HG03175 (cell line): ENCODE measurements at regions not wholly inside any gene's neighbourhood (a gene's known extent, or its start where the extent isn't known, plus 50 kb on each side); places are given as distances from the start of the nearest gene placed in this dataset.

Experiments used
- ATAC-seq: cut with Tn5 transposase; IDR thresholded peaks from one replicate; pipeline ENCODE4 v1.9.1; 2021; ENCODE audit warnings: mild to moderate bottlenecking, moderate library complexity; ENCODE audit not compliant: unreplicated experiment

DNA sequence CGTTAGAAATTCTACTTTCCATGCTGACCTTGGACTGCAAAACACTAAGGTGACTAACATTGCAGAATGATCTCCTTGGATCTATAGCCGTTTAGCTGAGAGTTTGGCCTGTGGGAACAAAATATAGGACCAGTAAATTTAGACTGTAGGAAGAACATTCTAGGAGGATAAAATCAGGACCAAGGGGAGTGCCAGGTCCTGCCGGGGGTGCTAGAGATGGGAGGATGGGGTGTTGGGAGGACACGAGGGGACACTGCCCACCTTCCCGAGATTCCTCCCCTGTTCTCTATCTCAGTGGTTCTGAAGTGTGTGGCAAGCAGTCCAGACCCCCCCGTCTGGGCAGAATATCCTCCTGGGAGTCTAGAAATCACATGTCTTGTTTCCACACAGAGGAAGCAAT, 445.2 kb downstream of the ZSWIM6 start:
- ATAC-seq = no peak

DNA sequence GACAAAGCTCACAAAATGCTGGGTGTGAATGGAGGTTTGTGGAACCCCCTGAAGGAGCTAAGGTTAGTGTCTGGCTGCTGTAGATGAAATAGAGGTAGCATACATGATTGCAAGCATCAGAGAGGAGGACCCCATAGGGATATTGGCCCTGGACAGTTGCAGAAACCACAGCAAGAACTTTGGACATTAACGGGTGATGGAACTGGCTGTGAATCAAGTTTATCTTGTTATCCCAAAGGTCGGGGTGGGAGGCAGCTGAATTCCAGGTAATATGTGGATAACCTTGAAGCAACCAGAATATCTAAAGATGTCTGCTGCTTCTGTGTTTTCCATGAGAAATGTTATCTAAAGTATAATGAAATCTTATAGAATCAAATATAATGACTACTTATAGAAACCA, 447.7 kb downstream of the ZSWIM6 start:
- no peak for ATAC-seq

DNA sequence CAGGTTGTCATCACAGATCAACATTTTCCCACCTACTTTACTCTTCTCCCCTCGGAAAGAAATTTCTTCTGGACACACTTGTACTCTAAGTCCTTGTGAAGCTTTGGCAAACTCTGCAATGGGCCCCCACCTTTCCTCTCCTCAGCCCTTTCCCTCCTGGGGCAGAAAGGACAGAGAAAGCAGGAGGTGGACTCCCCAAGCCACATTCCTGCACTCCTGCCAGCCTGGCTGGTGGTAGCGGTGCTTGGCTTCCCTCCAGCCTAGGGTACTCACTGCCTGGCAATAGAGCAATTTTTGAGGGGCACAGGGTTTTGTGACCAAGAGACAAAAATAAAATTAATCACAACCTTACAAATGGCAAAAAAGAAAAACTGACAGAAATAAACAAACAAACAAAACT, 451.4 kb downstream of the ZSWIM6 start:
- no peak for ATAC-seq

GRCh38 chr5:61784341-61784740, 452.3 kb downstream of the ZSWIM6 start:
- no peak for ATAC-seq

DNA sequence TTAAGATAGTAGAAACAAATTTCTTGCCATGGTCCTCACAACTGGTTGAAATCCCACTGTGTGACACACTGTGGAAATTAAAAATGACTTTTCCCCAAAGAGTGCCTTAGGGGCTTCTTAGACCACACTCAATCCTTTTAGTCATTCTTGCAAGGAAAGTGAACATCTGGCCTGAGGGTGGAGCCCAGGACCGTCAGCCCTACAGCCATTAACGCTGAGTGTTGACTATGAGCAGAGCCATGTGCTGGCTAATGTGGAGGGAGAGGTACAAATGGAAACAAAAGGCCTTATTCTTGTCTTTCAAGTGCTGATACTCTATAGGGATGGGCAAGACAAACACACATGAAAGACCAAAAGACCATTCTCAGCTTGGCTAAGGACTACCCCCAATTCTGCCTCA, 456.5 kb downstream of the ZSWIM6 start:
- no peak for ATAC-seq

- ATAC-seq = no peak
These were observed 457.9 kb downstream of the ZSWIM6 start for GRCh38 chr5:61790007-61790406.

GRCh38 chr5:61790678-61791077, 458.6 kb downstream of the ZSWIM6 start:
- peak; percentile 82 for ATAC-seq

DNA sequence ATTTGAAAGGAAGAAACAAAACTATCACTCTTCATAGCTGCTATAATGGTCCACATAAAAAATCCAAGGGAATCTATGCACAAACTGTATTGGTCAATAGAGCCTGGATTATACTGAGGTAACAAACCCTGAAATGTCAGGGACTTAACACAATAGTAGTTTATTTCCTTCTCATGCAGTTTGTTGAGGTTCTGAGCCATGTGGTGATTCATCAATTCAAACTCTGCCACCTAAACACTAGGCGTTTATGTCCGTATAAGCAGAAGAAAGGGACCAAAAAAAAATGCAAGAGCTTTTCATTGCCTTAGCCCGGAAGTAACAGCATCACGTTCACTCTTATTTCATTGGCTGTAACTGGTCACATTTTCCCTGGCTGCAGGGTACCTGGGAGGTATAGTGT, 464.7 kb downstream of the ZSWIM6 start:
- ATAC-seq = no peak

DNA sequence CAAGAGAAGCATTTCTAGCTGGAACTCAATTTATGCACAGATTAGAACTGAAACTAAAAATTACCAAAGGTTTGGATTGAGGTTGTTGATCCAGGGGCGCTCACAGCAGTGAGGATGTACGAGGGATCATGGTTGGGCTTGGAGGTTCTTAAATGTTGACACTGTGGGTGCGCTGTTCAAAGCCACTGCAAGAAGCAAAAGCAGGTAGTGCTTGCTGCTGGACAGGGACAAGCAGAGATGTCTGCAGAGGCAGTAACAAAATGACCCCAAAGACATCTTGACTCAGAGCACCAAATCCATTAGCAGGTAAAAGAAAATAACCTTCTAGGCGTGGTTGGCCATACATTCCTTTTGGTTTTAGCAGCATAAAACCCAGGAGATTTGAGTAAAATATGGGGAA, 468.4 kb downstream of the ZSWIM6 start:
- ATAC-seq = no peak

- no peak for ATAC-seq
These were observed 469.1 kb downstream of the ZSWIM6 start for GRCh38 chr5:61801174-61801573.

GRCh38 chr5:61802456-61802855, 470.4 kb downstream of the ZSWIM6 start:
- ATAC-seq = no peak

- ATAC-seq = no peak
These were observed 473.0 kb downstream of the ZSWIM6 start for GRCh38 chr5:61805101-61805500.

- ATAC-seq = no peak
These were observed 474.5 kb downstream of the ZSWIM6 start for GRCh38 chr5:61806491-61807020.

- no peak for ATAC-seq
These were observed 476.0 kb downstream of the ZSWIM6 start for GRCh38 chr5:61808091-61808490.

GRCh38 chr5:61808909-61809308, 476.9 kb downstream of the ZSWIM6 start:
- no peak for ATAC-seq

- ATAC-seq = no peak
These were observed 477.6 kb downstream of the ZSWIM6 start for GRCh38 chr5:61809651-61810050.

- peak; percentile 49 for ATAC-seq
These were observed 479.0 kb downstream of the ZSWIM6 start for GRCh38 chr5:61811052-61811451.

DNA sequence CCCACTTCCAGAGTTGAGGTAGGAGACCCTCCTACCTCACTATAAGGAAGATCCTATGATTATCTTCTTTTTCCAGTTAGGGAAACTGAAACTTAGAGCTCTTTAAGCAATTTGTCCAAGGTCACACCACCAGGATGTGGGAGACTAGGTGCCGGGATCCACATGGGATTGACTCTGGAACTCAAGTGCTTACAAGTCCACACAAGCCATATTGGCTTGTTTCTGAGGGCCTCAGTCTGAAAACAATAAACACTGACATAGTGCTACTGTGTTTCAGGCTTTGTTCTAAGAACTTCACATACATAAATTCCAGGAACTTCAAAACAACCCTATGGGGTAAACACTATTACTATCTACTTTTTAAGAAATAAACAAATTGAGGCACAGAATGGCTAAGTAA, 481.3 kb downstream of the ZSWIM6 start:
- ATAC-seq = no peak

GRCh38 chr5:61815339-61815738, 483.3 kb downstream of the ZSWIM6 start:
- ATAC-seq = no peak

GRCh38 chr5:61816146-61816545, 484.1 kb downstream of the ZSWIM6 start:
- ATAC-seq = no peak

GRCh38 chr5:61816585-61817450, 484.8 kb downstream of the ZSWIM6 start:
- no peak for ATAC-seq

DNA sequence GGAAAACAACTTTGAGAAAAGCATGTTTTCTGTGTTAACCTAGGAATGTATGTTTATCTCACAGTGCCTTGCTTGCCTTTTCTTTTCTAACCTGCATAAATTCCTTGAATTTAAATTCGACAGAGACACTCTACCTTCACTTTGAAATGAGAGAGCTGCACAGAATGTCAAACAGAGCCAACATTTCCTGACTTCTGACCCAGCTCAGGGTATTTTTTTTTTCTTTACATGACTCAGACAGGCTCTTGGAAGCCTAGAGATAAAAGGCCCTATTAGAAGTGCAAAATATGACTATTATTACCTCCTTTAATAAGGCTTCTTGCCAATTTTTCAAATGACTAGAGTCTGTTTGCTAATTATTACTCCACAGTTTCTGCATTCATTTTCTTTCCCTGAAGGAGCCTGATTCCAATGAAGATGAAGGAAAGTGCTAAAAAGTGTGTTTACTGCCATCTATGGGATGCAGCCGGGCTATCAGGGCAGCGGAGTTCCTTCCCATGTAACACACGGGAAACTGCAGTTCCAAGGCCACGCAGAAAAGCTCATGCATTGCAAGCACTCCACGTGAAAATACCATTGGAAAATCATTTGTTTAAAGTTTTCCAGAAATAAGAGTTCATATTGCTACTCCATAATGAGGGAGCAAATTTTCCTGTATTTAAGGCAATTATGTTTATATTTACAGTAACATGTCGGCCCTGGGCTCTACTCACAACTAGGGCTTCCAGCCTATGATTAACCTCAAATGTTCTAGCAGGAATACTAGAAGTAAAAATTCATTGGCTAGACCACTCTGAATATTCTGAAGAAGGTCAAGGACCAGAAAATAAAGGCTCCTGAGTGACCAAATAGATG, 485.6 kb downstream of the ZSWIM6 start:
- ATAC-seq = no peak
